Loucy (cell line): ENCODE measurements at regions not wholly inside any gene's neighbourhood (a gene's known extent, or its start where the extent isn't known, plus 50 kb on each side); places are given as distances from the start of the nearest gene placed in this dataset.

ENCODE experiments used
- EZH2phosphoT487 ChIP-seq: fragments of 200-600 bp; IDR thresholded peaks from 2 replicates; pipeline ENCODE4 v1.6.1; 2018; ENCODE audit warnings: antibody characterized with exemption, mild to moderate bottlenecking, moderate library complexity, borderline replicate concordance
- TF ChIP-seq, protein P1 (sequence below): fragments of 200-600 bp; sonication (generic); conservative IDR thresholded peaks from 2 replicates; pipeline ENCODE4 v1.5.1; 2014; ENCODE audit warnings: mild to moderate bottlenecking, antibody characterized with exemption, low read length

DNA sequence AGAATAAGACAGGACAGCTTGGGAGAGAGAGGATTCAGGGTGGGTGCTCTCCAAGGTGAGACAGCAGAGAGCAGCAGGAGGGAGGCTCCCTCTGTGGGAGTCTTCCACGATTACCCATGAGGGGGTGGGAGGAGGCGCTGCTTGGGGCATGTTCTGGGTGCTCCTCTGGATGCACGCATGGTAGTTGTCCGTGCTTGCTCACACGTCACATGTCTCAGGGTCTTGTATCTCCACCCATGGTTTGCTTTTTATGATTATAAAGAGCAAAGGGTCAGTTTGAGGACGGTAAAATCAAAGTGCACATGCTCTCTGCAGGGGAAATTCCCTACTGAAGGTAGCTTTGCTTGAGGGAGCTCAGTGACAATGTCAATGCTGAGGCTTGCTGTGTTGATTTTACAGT is 338.4 kb downstream of the THBS2 start:
- TF ChIP-seq, protein P1, sequence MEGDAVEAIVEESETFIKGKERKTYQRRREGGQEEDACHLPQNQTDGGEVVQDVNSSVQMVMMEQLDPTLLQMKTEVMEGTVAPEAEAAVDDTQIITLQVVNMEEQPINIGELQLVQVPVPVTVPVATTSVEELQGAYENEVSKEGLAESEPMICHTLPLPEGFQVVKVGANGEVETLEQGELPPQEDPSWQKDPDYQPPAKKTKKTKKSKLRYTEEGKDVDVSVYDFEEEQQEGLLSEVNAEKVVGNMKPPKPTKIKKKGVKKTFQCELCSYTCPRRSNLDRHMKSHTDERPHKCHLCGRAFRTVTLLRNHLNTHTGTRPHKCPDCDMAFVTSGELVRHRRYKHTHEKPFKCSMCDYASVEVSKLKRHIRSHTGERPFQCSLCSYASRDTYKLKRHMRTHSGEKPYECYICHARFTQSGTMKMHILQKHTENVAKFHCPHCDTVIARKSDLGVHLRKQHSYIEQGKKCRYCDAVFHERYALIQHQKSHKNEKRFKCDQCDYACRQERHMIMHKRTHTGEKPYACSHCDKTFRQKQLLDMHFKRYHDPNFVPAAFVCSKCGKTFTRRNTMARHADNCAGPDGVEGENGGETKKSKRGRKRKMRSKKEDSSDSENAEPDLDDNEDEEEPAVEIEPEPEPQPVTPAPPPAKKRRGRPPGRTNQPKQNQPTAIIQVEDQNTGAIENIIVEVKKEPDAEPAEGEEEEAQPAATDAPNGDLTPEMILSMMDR = no peak
- no peak for TF ChIP-seq EZH2phosphoT487
